Hepatocyte (in vitro differentiated cells): ENCODE measurements at regions not wholly inside any gene's neighbourhood (a gene's known extent, or its start where the extent isn't known, plus 50 kb on each side); places are given as distances from the start of the nearest gene placed in this dataset.

ENCODE experiments used
- CTCF ChIP-seq: fragments of 200-600 bp; sonication (generic); IDR thresholded peaks from 2 replicates; pipeline ENCODE4 v1.5.1; 2016; ENCODE audit warnings: antibody characterized with exemption, mild to moderate bottlenecking; ENCODE audit not compliant: poor library complexity
- EZH2 ChIP-seq: fragments of 200-600 bp; sonication (generic); IDR thresholded peaks from 2 replicates; pipeline ENCODE4 v1.6.1; 2016; ENCODE audit warnings: antibody characterized with exemption, mild to moderate bottlenecking, borderline replicate concordance
- EZH2phosphoT487 ChIP-seq: fragments of 200-600 bp; sonication (generic); IDR thresholded peaks from one replicate; pipeline ENCODE4 v1.6.1; 2018; ENCODE audit warnings: antibody characterized with exemption, mild to moderate bottlenecking, low read depth, moderate library complexity; ENCODE audit not compliant: unreplicated experiment, severe bottlenecking

GRCh38 chr6:156448579-156448978 lies 328.6 kb upstream of the ARID1B start:
- TF ChIP-seq CTCF = no peak
- no peak for TF ChIP-seq EZH2
- TF ChIP-seq EZH2phosphoT487 = no peak
